ENCODE measurements at regions not wholly inside any gene's neighbourhood (a gene's known extent, or its start where the extent isn't known, plus 50 kb on each side); places are given as distances from the start of the nearest gene placed in this dataset.

DNA sequence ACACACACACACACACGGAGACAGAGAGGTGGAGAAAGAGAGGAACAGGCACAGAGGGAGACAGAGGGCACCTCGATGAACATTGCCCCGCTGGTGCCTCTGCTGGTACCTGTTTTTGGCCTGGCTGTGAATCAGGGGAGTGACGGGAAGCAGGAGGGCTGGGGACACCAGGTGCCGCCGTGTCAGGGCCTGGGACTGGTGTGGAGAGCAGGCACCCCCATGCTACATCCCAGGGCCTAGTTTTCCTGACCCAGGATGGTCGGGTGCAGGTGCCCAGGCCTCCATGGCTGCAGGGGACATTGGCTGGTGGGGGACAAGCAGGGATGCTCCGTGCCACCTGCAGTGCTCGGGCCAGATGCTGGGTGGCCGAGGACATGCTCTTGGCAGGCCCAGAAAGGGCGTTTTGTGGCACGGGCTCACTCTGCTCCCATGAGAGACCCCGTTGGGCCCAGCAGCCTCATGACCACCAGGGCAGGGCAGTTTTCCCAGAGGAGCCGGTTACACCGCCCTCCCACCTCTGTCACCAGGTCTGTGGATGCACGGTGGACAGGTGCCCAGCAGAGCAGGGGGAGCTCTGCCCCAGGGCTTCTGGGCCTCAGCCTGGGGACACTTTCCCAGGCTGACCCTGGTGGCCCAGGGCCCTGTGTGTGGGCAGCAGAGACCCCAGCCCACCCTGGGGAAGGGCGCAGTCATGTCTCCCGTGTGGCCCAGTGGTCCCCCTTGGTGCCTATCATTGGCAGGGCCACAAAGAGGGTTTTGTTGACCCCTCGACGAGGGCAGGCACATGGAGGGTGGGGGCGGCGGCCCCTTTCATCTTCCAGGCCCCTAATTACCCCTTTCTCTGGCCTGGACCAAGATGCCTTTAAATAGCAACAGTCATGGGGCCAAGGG is 207.5 kb upstream of the RTL1 start:
- DNase-seq, result no peak

DNA sequence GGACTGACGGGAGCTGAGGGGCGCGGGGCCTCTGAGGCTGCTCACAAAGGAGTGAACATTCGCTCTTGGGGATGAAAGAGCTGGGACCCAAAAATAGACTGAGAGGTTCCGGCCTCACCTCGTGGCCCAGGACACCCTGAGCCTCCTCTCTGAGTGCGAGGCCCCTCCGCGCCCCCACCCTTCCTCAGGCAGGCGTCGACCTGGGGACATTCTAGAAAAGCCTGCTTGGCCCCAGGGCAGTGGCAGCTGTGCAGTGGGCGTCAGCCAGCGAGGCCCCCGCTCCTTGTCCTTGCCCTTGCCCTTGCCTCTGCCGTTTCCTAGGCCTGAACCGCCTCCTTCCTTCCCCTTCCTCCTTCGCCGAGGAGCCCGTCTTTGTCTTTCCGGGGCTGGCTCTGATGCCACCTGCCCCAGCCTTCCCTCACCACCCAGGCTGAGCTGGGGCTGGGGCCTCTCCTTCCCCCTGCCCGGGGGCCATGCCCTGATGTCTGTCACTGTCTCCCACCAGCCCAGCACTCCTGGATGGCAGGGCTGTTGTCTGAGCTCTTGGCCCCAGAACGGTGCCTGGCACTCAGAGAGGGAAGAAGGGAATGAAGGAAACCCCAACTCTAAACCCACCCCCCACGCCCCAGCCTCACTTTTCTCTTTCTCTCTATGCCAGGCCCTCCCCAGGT is 208.2 kb upstream of the RTL1 start:
- DNase-seq, result peak; percentile 21

DNA sequence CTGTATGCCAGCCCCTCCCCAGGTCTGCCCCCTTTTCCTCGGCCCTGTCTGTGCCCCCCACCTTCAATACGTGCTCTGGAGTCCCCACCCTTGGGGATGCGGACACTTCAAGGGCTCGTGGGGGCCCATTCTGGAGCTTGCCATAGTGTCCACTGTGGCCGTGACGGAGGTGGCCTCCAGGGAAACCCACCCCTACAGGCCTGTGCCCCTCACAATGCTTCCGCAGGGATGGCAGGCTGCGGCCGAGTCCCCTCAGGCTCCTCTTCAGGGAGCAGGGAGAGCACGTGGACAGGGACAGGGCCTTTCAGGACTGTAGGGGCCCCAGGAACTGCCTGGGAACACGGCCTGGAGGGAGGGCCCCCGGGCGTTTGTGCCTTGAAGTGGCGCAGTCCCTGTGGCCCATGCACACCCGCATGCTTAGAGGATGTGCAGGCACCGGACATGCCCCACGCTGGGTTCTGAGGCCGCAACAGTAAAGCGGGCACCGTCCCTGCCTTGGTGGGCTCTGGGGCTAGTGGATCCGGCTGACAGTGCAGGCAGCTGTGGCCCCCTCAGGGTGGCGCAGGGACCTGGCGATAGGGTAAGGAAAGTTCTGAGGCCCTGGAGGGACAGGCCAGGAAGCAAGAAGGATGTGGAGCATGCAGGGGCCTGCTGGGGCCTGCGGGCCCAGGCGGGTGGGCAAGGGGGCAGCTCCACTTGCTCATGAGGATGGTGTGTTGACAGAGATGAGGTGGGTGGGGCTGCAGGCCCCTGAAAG is 209.0 kb upstream of the RTL1 start:
- peak; percentile 29 for DNase-seq

DNA sequence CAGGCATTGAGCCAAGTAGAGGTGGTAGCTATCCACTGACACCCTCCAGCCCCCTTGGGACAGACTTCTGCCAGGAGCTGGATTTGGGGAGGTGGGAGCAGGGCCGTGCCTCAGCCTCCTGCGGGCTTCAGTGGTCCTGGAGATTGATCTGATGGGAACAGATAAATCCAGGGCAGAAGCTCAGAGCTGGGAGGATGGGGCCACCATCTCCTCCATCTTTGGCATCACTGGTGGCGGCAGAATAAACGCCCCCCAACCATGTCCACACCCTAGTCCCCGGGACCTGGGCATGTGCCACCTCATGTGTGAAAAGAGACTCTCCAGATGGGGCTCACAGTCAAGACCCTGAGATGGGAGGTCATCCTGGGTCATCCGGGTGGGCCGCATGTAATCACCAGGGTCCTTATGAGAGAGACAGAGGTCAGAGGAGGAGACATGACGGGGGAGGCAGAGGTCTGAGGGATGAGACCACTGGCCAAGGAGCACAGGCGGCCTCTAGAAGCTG is 209.6 kb upstream of the RTL1 start:
- DNase-seq, result peak; percentile 21

DNA sequence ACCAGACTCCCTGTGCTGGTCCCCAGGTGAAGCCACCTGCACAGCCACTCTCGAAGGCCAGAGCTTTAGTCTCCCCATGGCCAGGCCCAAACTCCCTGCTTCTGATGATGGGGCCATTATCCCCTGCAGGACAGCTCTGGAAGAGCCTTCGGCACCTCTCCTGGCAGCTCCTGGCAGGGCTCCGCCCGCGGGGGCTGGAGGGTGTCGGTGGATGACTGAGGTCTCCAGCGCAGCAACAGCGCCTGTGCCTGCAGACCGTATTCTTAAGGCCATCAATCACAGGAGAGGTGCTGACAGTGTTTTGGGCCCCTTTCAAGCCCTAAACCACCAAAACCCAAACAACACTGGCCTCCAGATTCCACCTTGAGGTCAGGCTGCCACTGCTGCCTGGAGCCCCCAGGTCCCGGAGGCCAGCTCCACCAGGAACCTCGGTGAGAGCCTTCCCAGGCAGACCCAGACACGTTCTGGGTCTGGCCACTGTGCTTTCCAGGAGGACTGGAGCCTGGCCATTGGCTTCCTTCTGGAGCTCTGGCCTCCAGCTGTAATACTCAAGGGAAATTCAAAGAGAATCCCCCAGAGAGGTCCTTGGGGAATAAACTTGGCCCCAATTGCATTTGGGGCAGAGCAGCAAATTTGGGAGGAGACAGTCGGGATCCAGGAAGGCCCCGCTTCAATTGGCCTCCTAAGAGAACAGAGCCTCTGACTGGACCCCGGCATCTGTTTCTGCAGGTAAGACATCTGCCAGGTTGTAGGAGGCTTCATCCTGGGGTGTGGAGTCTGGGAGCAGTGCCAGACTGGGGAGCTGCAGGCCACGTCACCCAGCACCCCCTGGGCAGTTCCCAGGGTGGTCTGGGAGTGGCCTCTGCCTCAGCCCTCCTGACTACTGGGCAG is 210.6 kb upstream of the RTL1 start:
- DNase-seq, result peak; percentile 27

DNA sequence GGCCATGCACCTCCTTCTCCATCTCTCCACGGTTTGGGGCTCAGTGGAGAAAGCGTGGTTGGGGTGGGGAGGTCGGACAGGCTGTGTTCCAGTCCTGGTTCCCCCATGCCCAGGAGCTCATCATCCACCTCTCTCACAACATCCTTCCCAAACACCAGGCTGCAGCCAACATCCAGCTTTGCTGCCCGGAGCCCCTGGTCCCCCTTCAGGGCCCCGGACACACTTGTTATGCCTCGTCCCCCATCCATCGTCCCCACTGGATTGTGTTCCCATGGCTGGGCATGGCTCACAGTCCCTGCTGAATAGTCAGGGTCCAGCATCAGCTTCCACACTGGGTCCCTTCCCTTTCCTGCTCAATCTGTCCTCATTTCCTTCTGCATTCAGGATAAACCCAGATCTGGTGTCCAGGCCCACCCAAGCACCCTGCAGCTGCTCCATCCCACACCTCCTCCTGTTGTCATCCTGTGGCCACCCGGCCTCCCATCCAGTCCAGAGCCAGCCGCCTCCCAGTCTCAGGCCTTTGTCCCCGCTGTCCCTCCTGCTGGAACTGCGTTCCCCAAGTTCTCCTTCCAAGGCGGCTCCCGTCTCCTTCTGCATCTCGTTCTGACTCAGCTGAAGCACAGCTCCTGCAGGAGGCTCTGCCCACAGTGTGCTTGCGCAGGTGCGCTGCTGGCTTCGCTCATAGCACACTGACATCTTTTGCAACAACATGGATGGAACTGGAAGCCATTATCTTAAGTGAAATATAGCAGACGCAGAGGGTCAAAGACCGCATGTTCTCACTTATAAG is 211.4 kb upstream of the RTL1 start:
- DNase-seq, result peak; percentile 26

DNA sequence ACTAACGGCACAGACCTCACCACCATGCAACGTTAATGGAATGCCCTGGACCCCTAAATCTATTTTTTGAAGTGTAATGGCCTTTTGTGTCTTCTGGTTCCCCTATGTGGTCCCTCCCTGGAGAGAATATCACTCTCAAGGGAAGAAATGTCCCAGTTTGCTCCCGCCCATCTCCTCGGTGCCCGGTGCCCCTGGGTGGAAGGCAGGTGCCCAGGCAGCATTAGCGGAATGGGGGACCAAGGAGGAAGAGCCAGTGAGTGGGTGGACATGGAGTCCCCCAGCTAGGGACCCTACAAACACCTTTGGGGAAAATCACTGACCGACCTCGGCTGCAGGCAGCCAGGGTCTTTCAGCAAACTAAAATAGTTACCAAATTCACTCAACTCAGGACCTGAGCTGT is 212.1 kb upstream of the RTL1 start:
- DNase-seq, result no peak

DNA sequence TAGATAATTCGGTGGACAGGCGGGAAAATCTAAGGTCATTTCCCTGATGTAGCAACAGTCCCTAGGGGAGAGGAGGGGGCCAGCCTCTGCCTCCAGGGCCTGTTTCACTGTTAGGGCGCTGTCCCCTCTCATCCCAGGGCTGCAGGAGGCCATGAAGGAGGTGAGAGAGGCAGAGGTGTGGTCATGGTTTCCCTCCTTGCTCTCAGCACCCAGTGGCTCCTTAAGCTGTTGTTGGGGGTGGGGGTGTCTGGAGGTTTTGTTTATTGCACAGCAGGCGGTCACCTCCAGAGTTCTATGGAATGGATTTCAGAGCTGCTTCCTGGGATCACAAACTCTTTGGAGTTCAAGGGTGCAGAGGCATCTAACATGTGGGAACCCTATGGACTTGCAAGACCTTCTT is 212.5 kb upstream of the RTL1 start:
- no peak for DNase-seq

DNA sequence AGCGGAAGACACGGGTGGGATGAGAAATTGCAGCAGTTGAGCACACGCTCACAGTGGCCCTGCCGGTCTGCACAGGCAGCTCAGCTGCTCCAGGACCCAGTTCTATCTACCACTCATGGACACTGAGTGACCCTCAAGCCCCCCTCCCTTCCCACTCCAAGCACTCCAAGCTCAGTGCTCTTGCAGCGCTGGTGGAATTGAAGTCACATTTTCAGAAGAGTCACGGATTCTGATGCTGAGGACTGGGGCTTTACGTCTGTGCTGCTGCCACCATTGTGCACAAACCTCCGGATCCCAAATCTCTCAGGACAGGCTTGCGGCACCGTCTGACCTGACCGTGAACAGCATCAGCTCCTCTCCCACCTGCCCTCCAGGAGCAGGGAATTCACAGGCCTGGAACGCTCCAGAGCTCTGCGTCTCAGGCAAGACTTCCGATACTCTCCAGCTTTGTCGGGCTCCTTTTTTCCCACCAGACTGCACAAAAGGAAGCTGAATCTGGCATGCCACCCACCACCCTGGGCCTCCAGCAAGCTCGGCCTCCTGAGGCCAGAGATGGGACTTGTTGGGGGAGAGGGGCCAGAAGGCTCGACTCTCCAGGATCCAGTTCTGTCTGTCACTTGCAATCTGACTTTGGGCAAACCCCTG is 213.1 kb upstream of the RTL1 start:
- DNase-seq, result no peak

DNA sequence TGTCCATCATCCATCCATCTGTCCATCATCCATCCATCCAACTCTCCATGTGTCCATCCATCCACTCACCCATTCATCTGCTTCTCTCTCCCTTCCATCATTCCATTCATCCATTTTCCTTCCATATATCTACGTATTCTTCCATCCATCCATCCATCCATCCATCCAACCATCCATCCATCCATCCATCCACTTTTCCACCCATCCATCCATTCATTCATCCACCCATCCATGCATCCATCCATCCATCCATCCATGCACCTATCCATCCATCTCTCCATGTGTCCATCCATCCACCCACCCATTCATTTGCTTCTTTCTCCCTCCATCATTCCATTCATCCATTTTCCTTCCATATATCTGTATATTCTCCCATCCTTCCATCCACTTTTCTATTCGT is 214.0 kb upstream of the RTL1 start:
- DNase-seq, result no peak

DNA sequence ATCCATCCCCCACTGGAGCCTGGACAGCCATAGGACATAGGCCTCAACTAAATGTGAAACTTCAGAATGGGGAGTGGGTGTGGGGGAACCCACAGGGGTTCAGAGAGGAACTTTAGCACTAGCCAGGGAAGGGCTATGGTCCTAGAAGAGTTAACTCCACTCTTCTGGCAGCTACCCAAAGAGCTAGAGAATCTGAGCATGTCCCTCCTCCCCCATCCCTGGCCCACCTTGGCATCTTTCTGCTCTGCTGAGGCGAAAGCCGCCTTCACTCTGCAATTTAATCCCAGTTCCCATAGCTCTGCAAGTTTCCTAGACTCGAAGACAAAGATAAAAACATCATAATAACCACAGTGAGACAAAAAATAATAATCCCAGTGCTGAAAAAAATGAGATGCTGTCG is 214.7 kb upstream of the RTL1 start:
- DNase-seq, result no peak

DNA sequence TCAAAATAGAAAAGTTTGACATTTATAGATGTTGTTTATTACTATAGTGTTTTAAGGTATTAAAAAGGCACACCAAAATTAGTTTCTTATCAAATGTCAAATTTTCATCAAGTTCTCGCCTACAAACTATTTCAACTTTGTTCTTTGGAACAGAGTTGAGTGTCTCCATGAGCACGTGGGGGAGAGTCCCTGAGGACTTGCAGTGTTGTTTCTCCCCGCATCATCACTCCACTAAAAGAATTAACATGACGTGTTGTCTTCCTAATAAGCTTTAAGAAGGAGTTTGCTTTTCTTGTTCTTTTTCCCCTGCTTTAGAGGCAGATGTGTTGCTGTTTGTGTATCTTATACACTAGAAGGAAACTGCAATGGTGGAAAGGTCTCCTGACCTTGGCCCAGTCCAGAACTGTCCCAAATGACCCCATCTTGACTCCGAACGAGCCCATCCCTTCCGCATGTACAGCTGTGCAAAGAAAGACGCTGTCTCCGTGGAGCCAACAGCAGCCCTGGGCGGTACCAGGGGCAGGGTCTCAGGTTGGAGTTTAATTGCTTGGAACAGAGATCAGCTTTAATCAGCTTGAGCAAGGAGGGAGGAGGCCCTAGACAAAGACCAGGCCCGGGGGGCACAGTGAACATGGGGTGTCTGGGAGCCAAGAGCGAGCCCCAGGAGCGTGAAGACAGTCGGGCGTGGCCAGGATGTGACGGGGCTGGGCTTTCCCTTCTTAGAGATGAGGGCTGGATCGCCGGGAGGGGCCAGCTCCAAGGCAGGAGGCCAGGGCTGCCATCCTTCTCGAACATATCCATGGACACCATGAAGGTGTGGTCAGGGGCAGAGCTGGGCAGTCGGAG is 215.4 kb upstream of the RTL1 start:
- DNase-seq, result peak; percentile 32

DNA sequence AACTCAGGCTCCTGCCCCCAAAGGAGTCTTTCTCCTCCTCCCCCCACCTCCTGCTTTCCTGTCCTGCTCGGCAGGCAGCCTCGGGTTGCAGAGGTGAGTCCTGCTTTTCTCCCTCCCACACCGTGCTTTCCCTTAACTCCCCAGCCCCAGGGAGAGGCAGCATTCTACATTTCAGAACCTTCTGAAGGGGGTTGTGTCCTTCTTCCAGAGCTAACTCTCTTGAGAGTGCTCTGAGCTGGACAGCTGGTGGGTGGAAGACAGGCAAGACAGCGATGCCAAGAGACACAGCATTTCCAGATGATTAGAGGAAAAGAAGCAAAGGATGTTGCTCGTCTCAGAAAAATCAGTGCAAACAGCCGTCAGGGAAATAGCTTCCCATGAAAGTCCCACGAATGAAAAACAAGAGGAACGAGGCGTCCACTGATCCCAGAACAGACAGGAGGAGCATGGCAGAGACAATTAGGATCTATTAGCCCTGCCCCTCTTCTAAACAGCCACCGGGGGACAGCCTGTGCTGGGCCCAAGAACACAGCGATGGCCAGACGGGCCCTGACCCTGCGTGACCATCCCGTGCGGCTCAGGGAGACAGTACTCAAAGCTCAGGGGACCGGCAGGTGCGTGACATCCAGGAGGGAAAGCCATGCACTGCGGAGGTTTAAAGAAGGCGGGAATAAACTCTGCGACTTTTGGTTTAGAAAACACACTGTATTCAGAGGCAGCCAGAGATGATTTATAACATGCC is 216.5 kb upstream of the RTL1 start:
- DNase-seq, result peak; percentile 31

DNA sequence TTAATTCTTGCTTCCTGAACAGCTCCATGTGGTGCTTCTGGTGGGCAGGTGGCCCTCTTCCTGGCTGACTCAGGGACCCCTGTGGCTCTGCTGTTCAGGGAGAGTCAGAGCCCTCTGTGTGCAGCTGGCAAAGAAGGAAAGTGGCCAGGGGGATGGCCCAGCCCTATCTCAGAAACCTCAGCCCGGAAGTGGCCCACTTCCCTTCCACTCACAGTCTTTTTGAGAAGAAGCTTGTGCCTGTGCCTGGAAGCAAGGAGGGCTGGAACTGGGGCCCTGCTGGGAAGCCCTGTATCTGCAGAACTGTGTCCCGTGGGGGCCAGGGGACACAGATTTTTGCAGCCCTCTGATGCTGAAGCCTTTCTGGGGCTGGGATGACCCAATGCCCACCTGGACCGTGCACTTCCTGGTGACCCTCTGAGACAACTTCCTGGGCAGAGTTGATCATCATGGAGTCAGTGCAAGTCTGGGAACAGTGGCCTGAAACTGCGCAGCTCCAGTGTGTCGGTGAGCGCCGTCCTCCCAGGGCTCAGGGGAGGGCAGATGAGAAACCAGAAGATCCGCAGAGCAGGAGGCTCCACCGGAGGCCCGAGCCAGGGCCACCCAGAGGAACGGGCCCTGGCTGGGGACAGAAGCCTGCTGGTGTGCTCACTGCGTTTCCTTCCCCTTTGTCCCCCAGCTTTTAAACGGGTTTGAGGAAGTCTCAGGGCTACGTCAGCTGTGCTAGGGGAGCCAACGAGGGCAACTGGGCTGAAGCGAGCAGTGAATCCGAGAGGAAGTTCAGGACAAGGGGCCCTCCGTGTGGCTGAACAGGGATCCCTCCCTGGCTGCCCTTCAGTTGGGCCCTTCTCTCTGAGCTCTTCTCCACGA is 217.4 kb upstream of the RTL1 start:
- DNase-seq, result peak; percentile 45

DNA sequence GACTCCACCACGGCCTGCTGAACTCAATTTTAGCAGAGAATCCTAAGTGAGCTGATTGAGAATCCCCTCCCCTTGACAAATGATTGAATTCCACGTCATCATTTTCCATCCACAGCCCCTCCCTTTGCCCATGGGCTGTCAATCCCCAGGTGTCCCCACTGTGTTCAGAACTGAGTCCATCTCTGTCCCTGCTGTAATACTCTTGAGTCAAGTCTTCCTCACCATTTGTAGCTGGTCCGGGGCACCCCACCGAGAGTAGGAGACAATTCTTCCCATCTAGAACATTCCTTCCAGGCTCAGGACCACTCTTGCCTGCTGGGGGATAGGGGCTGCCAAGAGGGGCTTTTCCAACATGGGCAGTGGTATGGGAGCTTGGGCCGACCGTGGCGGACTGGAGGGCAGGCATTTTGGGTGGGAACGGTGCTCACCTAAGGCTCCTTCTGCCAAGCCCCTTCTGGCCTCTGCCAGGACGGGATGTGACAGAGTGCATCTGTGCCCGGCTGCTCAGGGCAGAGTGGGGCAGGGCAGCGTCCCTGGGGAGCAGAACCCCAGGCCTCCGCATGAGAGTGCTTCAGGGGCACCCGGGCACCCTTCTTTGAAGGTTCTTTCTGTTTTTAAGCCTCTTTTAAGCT is 218.1 kb upstream of the RTL1 start:
- peak; percentile 17 for DNase-seq

DNA sequence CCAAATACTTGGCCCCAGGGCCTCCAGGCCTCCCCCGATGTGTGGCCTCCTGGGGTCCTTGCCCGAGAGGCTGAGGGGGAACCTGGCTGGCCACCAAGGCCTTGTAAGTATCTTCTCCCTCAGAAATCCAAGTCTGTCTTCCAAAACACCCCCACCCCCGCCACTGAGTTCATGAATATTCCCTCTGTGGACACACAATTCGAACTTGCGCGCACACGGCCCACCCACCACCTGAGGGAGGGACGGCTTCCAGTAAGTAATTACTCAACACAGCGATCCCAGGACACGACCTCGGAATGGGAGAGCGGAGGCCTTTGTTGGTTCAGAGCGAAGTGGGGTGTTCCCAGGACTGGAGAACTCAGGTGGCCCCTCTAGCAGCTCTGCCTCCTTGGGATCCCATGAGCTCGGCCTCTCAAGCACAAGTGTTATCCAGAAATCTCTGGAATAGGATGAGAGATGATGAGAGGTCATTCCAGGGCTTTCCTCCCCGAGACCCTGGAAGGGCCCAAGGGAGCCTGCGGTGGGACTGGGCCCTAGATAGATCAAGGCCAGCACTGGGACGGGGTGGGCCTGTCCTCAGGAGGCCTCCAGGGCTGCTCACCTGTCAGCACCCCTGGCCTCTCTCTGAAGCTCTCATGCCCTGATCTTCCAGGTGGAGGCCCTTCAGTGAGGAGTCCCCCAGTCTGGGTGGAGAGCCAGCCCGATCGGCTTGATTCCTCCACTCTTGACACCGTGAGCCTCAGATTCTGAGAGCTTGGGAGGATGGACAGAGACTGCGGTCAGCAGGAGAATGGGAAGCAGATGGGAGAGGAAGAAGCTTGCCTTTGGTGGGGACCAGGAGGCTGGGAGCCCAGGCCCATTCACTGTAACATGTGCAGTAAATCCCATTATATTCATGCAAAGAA is 219.0 kb upstream of the RTL1 start:
- peak; percentile 50 for DNase-seq

Measured in left hindlimb (tissue), 1 donor.